ENCODE measurements at regions not wholly inside any gene's neighbourhood (a gene's known extent, or its start where the extent isn't known, plus 50 kb on each side); places are given as distances from the start of the nearest gene placed in this dataset.

DNA sequence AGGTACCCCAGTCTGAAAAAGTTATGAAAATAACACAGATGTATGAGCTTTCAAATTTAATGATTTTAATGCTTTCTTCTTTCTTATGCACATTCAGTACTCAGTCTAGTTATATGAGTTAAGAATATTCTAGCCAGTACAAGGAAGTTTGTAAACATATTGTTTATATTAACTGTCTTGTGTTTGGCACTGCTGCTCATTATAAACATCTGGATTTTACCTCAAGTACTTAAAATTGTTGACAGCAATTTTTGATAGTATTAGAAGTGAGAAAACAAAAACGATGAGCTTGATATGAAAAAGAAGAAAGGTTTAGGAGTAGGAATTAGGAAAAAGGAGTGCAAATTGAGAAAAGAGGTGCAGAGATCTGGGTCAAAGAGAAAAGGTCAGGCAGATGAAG lies 293.3 kb downstream of the C3orf38 start:
- TF ChIP-seq PRDM15 (CRISPR knock-in tag; IDR thresholded peaks at IDR 0.05) (no peak), ZNF317 (CRISPR knock-in tag; IDR thresholded peaks at IDR 0.05; ENCODE audit: borderline replicate concordance, low read depth) (no peak), NFE2L1 (CRISPR knock-in tag; IDR thresholded peaks at IDR 0.05) (no peak), NR2C2 (CRISPR knock-in tag; IDR thresholded peaks at IDR 0.05) (no peak)
- TF ChIP-seq, protein P1, sequence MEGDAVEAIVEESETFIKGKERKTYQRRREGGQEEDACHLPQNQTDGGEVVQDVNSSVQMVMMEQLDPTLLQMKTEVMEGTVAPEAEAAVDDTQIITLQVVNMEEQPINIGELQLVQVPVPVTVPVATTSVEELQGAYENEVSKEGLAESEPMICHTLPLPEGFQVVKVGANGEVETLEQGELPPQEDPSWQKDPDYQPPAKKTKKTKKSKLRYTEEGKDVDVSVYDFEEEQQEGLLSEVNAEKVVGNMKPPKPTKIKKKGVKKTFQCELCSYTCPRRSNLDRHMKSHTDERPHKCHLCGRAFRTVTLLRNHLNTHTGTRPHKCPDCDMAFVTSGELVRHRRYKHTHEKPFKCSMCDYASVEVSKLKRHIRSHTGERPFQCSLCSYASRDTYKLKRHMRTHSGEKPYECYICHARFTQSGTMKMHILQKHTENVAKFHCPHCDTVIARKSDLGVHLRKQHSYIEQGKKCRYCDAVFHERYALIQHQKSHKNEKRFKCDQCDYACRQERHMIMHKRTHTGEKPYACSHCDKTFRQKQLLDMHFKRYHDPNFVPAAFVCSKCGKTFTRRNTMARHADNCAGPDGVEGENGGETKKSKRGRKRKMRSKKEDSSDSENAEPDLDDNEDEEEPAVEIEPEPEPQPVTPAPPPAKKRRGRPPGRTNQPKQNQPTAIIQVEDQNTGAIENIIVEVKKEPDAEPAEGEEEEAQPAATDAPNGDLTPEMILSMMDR (IDR thresholded peaks at IDR 0.05), result no peak

Data from WTC11 (cell line).